T-helper 1 cell (primary cell): ENCODE measurements at regions not wholly inside any gene's neighbourhood (a gene's known extent, or its start where the extent isn't known, plus 50 kb on each side); places are given as distances from the start of the nearest gene placed in this dataset.

Experiments used
- DNase-seq, 5 donors: peaks; one replicate each; pipeline ENCODE4 v3.0.0-alpha.2; 2012 to 2020

DNA sequence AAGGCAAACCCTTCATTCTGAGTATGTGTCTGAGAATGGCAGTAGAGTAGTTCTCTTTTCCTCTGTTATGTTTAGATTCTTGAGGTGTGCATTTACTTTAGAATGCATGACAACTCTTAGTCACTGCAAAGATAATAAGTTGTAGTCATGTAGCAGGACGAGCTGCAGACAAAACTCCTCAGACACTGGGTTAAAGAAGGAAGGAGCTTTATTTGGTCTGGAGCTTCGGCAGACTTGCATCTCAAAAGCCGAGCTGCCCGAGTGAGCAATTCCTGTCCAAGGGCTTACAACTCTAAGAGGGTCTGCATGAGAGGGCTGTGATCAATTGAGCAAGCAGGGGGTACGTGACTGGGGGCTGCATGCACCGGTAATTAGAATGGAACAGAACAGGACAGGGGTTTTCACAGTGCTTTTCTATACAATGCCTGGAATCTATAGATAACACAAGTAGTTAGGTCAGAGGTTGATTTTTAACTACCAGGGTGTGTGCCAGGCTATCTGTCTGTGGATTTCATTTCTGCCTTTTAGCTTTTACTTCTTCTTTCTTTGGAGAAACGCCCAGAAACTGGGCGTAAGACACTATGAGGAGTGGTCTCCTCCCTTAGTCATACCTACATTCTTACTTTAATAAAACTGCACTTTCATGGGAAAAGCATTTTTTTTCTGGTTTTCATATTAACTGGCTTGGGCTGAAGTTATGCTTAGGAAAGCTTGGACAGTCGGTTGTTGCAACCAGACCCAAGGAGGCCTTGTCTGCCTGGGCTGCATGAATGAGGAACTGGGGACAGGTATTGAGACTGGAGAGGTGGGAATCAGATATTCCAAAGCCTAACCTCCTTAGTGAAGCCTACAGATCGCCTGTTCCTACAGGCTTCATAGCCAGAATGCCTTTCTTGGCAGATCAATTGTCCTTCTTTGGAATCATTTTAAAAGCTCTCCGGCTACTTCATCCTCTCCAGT, 115.1 kb downstream of the RHOU start:
- no peak for DNase-seq

DNA sequence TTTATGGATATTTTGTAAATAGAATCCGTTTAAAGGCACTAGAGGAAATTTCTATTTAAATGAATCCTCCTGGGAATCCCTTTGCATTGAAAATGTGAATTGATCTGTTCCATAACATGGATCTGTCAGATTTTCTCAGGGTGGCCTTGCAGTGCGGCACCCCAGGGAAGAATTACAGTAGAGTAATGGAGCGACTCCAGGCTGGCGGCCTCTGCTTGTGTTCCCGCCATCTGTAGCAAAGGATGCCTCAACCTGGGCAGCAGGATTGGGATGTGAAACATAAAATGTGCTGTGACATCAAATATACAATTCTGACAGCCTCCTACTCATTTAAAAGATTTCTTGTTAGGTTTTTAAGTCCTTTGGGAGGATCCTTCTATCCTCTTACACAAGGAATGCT, 115.9 kb downstream of the RHOU start:
- no peak for DNase-seq

DNA sequence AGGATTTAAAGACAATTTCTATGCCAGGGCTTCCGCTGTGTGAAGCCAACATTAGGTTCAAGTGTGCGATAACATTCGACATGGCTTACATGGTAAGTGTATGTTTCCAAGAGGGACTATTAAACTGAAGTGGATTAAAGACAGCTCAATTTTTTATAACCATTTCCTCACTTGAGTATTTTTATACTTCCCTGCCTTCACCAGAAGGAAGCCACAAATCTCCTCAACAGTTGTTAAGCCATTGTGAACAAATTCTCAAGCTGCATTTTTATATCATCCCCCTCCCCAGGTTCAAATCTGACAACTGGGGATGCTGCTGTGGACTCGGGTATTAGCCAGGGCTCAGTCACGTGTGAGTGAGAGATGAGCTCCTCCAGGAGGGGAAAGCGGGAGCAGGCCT, 116.3 kb downstream of the RHOU start:
- no peak for DNase-seq

DNA sequence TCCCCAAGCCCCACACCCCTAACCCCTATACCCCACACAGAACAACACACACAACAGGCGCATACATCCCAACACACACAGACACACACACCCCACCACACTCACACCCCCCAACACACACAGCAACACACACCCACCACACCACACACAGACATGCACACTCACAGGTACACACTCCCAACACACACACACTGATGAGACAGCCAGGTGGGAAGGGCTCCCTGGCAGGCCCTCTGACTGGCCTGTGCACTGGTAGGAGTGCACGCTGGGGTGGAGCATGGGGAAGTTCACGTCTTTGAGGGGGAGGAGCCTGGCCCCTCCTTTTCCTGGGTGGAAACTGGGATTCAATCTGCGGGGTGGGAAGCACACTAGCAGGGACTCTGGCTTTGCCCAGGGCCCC, 116.7 kb downstream of the RHOU start:
- no peak for DNase-seq

DNA sequence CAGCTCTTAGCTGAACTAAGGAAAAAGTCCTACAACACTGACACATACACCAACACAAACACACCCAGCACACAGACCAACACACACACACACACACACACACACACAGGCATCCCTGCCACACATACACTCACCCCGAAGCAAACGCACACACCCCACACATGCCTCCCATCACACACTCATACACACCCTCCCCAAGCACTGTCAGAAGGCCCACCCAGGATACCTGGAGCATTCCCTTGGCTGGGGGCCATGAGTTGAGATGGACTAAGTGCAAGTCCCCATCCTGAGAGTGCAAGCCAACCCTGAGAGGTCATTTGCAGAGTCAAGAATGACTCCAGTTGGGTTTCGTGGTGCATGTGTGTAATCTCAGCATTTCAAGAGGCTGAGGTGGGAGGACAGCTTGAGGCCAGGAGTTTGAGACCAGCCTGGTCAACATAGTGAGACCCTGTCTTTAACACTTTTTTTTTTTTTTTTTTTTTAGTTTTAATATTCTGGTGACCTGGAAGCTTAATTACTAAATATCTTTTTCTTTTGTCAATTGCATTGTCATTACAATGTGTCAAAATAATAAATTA, 117.3 kb downstream of the RHOU start:
- DNase-seq, result no peak

DNA sequence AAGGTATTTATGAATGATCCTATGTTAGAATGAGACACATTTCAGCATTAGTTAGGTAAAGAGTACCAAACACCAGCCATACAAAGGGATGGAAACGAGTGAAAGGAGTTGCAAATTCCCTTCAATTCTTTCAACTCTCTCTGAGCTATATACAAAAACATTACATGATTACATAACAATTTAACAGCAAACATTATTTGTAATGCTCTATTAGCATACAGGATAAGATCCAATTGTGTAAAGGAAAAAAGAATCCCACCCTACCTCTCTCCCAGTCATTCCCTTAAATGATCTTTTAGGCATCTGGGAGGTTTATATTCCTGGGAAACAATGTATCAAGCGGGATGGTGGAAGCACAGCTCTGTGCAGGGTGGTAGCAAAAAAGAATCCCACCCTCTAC, 117.9 kb downstream of the RHOU start:
- DNase-seq, result no peak

DNA sequence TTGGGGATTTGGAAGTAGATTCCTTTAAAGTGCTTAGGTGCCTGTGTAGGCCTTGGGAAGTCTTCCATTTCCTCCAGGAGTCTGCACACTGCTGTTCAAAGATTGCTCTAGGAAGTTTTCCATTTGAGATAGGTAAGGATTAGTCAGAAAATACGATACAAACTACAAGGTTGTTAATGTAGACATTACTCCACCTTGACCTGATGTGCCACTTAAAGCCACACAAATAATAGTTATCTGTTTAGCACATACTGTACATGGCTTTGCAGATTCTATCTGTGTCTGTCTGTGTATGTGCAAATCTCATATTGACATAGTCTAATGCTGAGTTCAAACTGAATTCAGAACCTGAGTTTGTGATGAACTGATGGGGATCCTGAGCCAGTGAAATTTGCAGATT, 118.4 kb downstream of the RHOU start:
- no peak for DNase-seq

DNA sequence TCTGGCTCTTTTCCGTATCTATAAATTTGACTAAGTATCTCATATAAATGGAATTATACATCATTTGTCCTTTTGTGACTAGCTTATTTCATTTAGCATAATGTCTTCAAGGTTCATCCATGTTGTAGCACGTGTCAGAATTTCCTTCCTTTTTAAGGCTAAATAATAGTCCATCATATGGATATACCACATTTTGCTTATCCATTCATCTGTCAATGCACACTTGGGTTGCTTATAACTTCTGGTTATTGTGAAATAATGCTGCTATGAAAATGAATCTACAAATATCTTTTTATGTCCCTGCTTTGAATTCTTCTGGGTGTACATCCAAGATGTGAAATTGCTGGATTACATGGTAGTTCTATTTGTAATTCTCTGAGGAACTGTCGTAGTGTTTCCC, 119.6 kb downstream of the RHOU start:
- no peak for DNase-seq

DNA sequence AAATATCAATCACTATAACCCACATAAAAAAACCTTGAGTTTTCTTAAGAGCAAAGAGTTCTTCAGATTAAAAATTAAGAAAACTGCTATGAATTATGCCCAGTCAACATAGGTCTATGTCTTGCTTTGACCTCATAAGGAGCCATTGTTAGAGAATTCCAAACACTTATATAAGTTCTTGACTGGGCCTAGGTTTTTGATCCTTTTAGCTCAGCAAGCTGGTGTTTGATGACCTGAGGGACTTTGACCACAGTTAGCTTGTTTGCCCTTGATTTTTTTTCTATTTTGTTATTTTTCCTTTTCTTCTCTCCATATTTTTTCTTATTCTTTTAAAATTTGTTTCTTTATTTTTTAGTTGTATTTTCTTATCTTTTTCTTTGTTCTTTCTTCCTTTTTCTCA, 122.3 kb downstream of the RHOU start:
- DNase-seq, result no peak

DNA sequence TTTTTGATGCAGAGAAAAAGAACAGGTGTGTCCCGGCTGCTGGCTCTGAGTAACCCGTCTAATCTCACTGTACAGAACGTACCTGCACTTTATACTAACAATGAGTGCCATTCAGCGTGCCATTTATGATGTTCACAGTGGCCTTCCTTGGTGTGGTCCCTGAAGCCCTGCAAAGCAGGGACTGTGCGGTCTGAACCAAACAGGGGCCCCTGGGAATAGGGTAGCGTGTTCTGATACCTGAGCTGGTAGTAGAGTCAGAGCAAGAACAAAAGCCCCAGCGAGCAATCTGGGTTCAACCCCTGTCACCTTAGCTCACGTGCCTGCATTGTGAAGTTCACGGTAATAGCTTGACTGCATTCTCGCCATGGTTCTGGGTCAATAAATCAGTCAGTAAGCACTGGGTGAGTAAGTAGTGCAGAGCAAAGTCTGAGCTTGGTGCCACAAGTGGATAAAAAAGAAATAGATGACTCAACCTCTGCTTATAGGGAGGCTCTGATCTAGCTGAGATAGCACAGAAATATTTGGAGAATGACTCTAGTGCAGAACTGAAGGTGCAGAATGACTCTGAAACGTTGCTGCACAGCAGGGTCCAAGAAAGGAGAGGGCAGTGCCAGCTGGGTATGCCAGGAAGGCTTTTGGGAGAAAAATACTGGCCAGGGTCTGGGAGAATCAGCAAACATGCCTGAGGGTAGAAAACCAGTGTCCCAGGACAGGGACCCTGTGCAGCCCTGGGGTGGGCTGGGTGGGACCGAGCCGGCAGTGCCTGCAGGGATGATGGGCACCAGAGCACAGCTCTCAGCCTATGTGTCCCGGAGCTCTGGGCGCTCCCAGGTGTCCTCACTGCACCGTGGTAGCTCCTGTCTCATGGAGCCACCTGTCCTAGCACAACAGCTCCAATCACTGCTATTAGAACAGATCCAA, 125.9 kb downstream of the RHOU start:
- DNase-seq, result peak in 1 of 5 donors; percentile 83

DNA sequence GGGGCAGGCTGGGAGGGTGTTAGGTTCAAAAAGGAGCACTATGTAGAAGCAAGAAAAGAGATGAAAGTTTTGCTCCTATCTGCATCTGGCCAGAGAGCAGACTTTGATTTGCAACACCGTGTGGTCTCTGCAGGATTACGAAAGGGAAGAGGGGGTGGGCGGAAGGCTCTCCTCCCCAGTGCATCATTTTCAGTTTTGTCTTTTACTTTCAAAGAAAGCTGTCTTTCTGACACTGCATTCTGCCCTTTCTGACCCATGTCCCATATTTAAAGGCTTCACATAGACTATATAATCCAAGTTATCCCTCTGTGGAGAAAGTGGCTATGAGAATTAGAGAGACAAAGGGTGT, 126.5 kb downstream of the RHOU start:
- peak in 1 of 5 donors; percentile 20 for DNase-seq

DNA sequence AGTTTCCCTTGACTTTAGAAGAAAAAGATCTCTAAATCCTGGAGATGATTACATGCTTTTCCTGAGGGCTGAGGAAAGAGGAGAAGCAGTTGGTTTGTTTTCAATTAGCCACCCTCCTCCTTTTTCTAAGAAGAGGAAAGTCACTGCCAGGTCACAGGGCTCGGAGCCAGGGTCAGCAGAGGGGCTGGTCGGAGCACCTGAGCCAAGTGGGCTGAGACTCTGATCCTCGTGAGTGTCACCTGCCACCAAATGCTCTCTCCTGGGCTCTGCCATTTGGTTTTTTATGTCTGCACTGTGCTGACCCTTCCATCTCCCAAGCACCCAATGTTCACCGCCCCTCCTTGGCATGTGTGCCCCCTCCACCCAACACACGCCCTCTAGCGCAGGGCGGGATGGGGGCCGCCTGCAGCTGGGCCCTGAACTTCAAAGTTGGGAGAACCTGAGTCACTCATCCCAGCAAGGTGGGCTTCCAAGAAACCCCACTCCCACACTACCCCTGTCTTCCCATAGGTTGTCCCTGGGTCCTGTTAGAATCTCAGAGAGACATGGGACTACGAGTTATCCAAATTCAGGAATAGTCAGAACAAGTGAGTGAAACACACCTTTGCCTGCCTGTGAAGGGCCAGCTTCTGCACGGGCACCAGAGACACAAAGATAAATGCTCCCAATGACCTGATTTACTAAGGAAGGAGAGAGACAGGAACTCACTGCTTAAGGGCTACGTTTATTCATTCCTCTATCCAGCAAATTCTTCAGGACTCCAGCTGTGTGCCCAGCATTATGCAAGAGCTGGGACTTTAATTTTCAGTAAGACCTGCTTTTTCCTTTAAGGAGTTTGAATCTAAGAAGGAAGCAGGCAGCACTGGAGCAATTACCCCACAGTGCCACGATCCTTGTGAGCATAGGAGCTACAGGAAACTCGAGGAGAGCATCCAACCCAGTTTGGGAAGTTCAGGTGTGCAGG, 127.5 kb downstream of the RHOU start:
- DNase-seq, result no peak

DNA sequence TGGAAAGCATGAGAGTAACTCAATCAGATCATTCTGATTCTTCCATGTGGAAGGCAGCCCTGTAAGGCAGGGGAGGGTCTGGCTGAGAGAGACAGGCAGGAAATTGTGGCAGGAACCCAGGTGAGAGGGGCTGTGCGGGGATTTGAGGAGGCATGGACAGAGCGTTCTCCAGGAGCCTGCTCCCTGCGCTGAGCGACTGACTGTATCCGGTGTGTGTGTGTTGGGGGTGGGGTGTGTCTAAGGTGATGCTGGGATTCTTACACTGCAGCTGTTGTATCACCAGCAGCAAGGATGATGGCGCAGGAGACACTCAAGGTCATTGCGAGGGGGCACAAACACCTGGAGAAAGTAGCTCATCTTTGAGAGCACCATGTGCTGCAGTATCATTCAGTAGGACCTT, 128.5 kb downstream of the RHOU start:
- DNase-seq, result no peak

DNA sequence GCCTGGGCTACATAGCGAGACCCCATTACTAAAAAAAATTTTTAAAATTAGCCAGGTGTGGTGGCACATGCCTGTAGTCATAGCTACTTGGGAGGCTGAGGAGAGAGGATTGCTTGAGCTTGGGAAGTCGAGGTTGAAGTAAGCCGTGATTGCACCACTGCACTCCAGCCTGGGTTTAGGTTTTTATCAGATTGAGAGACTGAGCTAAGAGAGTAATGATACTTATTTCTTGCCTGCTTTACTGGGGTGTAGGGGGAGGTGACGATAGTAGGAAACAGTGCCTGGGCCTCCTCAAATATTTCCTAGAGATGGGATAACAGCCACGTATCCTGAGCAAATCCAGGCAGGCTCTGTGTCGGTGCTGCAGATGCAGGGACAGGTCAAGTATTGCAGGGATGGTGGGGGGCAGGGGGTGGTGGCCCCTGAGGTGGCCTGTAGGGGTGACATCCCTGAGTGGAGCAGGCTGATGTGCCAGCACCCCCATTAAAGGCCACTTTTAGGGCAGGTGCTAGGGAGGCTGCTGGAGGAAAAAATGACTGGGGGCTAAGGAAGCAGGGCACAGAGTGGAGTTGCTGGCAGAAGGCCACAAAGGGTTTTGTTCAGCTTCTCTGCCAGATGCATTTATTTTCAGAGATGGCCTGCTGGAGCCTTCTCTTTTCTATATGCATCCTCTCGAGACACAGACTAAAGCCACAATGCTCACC, 130.5 kb downstream of the RHOU start:
- DNase-seq, result no peak

DNA sequence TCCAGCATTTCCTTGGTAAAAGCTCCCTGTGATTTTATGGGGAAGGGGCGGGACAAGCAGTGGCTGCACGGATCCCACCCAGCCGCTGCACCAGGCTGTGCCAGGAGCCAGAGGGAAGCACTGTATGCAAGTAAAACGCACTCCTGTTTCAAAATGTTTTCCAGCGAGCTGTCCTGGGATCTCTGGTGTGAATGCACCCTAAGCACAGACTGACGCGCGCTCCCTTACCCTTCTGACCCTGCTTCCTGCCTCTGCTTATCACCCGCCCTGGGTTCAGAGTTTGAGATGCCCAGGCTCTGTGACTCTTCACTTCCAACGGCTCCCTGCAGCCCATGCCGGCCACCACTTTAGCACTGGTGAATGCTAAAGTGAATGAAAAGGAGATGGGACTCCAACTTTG, 131.2 kb downstream of the RHOU start:
- no peak for DNase-seq

DNA sequence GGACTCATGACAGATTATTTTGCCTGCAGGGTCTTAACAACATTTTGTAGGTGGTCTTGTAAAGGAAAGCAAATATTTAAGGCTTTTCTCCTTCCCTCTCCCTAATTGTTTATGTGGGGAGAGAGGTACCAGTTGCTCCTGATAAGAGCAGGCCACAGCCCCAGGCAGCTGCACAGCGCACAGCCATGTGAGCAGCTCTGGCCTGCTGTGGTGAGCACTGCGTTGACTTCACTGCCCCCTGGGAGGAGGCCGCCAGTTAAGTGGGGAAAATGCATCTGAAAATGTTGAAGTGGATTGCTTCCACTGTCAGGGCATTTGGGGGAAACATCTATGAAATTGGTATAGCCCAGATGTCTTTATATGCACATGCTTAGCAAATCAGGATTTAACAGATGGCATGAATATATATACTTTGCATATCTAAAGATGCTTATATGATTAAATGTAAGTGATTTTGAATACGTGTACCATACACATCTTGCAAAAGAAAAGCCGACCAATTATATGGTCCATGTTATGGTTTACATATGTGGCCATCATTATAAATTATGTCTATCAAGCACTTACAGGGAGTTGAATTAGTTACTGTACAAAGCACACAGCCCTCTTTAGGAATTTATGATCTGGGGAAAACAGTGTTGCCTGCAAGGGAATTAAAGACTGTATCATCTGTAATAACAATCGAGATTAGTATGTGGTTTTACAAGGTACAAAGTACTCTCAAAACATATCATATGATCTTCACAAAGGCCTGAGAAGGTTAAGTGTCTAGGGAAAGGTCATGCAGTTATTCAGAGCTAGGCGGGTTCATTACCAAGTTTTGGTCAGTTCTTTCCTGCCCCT, 132.1 kb downstream of the RHOU start:
- no peak for DNase-seq

DNA sequence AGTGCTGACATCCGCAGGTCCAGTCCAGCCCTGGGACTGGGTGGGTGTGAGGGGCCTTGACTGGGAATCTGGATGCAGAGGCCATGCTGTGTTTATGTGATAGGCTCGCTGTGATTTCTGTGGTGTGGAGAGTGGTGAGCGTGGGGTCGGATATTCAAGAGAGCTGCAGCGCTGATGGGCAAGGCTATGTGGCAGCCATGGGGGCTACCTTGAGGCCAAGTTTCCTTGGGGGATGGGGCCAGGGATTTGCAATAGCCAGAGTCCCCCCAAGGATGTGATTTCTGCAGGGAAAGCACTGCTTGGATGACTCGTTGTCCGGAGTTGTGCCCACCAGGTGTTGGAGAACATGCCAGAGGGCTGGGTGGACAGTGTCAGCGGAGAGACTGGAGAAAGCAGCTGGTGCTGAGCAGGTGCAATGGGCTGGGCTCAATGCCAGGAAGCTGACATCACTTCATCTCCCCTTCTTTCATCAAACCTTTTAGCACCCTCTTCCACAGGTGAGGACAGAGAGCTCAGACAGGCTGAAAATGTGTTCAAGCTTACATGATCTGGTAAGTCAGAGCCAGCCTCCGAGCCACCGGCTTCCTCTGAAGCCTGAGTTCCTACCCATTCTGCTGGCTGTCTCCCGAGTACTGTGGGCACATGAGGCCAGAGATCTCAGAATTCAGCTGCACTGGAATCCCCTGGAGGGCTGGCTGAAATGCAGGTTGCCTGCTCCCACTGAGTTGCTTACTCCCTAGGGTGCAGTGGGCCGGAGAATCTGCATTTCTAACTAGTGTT, 132.9 kb downstream of the RHOU start:
- DNase-seq, result no peak

DNA sequence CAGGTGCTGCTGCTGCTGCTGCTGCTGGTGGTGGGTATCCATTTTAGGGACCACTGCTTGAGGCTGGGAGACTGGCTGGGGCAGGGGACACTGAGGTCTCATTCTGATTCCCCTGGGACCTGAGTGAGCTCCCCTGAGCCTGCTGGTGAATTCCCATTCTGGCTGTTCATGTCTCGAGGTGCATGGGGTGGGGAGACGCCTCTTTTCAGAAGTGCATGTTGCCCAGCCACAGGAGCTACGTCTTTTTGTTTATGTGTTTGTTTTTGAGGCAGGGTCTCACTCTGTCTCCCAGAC, 133.4 kb downstream of the RHOU start:
- DNase-seq, result no peak

DNA sequence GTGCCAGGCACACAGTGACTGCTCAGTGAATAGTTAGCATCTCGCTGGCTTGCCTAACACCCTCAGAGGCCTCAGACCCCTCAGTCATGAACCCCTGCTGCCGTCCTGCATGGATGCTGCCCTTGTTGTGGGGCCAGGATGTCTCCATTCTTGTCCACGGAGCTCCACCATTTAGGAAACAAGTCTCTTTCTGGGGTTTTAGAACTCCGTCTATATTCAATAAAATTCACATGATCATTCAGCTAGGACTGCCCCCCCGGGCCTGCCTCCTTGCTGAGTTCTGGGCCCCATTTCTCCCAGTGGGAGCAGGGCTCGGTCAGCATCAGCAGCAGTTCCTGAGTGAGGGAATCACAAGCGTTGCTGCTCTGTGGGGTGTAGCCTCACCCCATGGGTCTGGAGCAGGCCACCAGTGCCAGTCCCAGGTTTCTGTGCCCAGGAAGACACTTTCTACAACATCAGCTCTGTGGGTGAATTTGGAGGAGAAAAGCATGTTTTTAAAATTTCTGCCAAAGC, 134.1 kb downstream of the RHOU start:
- no peak for DNase-seq
